Osteoblast (primary cell): ENCODE measurements at regions not wholly inside any gene's neighbourhood (a gene's known extent, or its start where the extent isn't known, plus 50 kb on each side); places are given as distances from the start of the nearest gene placed in this dataset.

Source experiments
- DNase-seq: peaks from one replicate; pipeline ENCODE4 v3.0.0; 2011; ENCODE audit warnings: low spot score, mixed read lengths; ENCODE audit not compliant: insufficient read length; ENCODE audit errors: missing footprints
- H2AFZ ChIP-seq: 2 replicates; pipeline ENCODE4 v1.6.0; 2011; ENCODE audit warnings: mild to moderate bottlenecking, low read length
- H3K27ac ChIP-seq: 2 replicates; pipeline ENCODE4 v1.5.1; 2011; ENCODE audit warnings: mild to moderate bottlenecking, low read depth, low read length, moderate library complexity
- H3K27me3 ChIP-seq: 2 replicates; pipeline ENCODE4 v1.6.0; 2012; ENCODE audit warnings: mild to moderate bottlenecking, control low read depth, inconsistent platforms, low read length, moderate library complexity; ENCODE audit not compliant: insufficient read depth
- H3K36me3 ChIP-seq: 2 replicates; pipeline ENCODE4 v1.5.1; 2011; ENCODE audit warnings: mild to moderate bottlenecking, low read length, control low read depth, moderate library complexity; ENCODE audit not compliant: insufficient read depth
- H3K4me1 ChIP-seq: 2 replicates; pipeline ENCODE4 v1.5.1; 2011; ENCODE audit warnings: mild to moderate bottlenecking, low read length, control low read depth, moderate library complexity; ENCODE audit not compliant: insufficient read depth
- H3K4me2 ChIP-seq: 2 replicates; pipeline ENCODE4 v1.6.0; 2011; ENCODE audit warnings: mild to moderate bottlenecking, low read length; ENCODE audit not compliant: insufficient read depth
- H3K4me3 ChIP-seq: fragments of 200-600 bp; sonication (generic); 3 replicates; pipeline ENCODE4 v1.5.1; 2012; ENCODE audit warnings: mild to moderate bottlenecking, low read length, inconsistent platforms; ENCODE audit not compliant: insufficient read depth
- H3K79me2 ChIP-seq: 2 replicates; pipeline ENCODE4 v1.6.0; 2012; ENCODE audit warnings: mild to moderate bottlenecking, low read length, control low read depth, inconsistent platforms; ENCODE audit not compliant: insufficient read depth
- H3K9me3 ChIP-seq: 2 replicates; pipeline ENCODE4 v1.5.1; 2011; ENCODE audit warnings: low read depth, low read length, control low read depth
- H4K20me1 ChIP-seq: 2 replicates; pipeline ENCODE4 v1.6.0; 2012; ENCODE audit warnings: mild to moderate bottlenecking, low read length, control low read depth; ENCODE audit not compliant: insufficient read depth
- TF ChIP-seq, protein P1 (sequence below): IDR thresholded peaks from 2 replicates; pipeline ENCODE4 v1.5.1; 2011; ENCODE audit warnings: mild to moderate bottlenecking, low read depth, low read length, moderate library complexity; ENCODE audit errors: extremely low read depth

DNA sequence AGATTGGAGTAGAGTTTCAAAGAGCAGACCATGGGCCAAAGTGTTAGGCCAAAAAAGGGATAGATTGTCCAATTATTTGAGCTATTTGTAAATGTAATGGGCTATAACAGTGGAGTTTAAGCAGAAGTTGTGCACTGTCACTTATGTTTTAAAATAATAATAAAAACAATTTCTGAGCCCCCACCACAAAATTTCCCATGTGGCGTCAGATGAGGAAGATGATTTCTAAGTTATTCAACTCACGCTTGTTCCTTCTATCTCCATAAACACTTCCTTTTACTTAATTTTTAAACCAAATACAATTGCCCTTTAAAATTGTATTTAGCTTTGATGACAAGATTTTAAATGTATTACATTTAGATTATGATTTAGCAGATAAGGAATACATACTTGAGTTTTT lies 330.0 kb downstream of the PTPRC start:
- H3K36me3 ChIP-seq, result no peaks in the 10 kb centered on the region
- no peaks in the 10 kb centered on the region for H4K20me1 ChIP-seq
- no peak overlapping the region for H2AFZ ChIP-seq
- H3K79me2 ChIP-seq, result no peaks in the 10 kb centered on the region
- no peak overlapping the region for H3K4me3 ChIP-seq
- H3K27ac ChIP-seq, result no peak overlapping the region
- H3K4me1 ChIP-seq, result no peaks in the 10 kb centered on the region
- TF ChIP-seq, protein P1, sequence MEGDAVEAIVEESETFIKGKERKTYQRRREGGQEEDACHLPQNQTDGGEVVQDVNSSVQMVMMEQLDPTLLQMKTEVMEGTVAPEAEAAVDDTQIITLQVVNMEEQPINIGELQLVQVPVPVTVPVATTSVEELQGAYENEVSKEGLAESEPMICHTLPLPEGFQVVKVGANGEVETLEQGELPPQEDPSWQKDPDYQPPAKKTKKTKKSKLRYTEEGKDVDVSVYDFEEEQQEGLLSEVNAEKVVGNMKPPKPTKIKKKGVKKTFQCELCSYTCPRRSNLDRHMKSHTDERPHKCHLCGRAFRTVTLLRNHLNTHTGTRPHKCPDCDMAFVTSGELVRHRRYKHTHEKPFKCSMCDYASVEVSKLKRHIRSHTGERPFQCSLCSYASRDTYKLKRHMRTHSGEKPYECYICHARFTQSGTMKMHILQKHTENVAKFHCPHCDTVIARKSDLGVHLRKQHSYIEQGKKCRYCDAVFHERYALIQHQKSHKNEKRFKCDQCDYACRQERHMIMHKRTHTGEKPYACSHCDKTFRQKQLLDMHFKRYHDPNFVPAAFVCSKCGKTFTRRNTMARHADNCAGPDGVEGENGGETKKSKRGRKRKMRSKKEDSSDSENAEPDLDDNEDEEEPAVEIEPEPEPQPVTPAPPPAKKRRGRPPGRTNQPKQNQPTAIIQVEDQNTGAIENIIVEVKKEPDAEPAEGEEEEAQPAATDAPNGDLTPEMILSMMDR, result no peak
- no peaks in the 10 kb centered on the region for H3K9me3 ChIP-seq
- no peak overlapping the region for H3K4me2 ChIP-seq
- H3K27me3 ChIP-seq, result no peaks in the 10 kb centered on the region
- no peak for DNase-seq

DNA sequence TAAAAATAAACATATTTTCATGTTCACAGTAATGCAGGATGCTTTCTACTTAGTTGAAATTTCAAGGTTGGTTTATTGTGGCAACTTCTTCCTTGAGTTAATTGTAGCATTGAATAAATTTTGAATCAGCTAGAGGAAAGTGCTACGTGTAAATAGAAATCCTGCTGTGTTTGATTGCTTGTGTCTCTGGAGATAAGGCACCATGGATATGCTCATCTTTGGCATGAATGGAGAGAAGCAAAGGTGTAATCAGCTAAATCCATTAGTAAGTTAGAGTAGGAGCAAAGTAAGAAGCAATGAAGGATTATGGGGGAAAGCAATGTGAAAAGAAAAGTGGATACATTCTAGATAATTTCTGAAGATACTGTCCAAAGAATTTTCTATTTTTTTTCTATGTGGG lies 331.1 kb downstream of the PTPRC start:
- TF ChIP-seq, protein P1, result no peak
- H4K20me1 ChIP-seq, result no peaks in the 10 kb centered on the region
- no peaks in the 10 kb centered on the region for H3K36me3 ChIP-seq
- no peaks in the 10 kb centered on the region for H3K9me3 ChIP-seq
- H3K4me3 ChIP-seq, result no peak overlapping the region
- no peak for DNase-seq
- H3K27me3 ChIP-seq, result no peaks in the 10 kb centered on the region
- no peak overlapping the region for H3K27ac ChIP-seq
- no peaks in the 10 kb centered on the region for H3K79me2 ChIP-seq
- H3K4me2 ChIP-seq, result no peak overlapping the region
- no peaks in the 10 kb centered on the region for H3K4me1 ChIP-seq
- no peak overlapping the region for H2AFZ ChIP-seq

DNA sequence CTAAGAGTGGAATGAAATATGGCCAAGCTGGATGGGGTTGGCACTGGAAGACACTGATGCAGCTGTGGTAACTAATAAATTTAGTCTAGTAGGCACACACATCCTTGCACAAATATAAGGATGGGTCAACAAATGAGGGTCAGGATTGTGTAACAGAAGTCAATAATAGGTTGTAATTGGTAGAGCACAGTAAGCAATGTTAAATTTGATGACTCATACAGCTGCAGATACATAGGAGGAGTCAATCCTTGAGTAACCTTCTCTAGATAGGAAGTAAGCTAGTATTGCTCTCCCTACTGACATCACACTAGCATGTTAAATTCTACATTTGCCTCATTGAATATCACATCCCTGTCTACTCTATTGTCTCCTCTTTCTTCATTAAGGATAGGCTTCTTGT lies 332.1 kb downstream of the PTPRC start:
- Histone ChIP-seq H3K79me2 (no peaks in the 10 kb centered on the region), H3K36me3 (no peaks in the 10 kb centered on the region), H4K20me1 (no peaks in the 10 kb centered on the region), H3K4me2 (no peak overlapping the region), H3K9me3 (no peaks in the 10 kb centered on the region), H3K27me3 (no peaks in the 10 kb centered on the region), H3K4me1 (no peaks in the 10 kb centered on the region), H3K4me3 (no peak overlapping the region), H2AFZ (no peak overlapping the region), H3K27ac (no peak overlapping the region)
- no peak for DNase-seq
- TF ChIP-seq, protein P1, result no peak

DNA sequence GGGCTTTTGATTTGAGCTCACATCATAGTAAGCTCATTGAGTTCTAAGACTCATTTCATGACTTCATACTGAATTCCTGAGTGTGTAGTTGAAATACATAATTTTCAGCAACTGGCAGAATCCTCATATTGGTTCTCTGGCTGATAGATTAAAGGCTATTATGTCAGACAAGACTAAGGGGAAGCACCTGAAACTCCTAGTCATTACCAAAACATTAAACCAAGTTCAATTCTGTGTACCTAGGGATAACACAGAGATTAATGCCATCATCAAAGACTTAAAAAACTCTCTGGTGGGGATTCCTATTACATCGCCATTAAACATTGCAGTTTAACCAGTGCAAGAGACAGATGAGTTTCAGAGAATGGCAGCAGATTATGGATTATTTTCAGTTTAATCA lies 339.1 kb downstream of the PTPRC start:
- H2AFZ ChIP-seq, result no peak overlapping the region
- no peaks in the 10 kb centered on the region for H4K20me1 ChIP-seq
- H3K27ac ChIP-seq, result no peak overlapping the region
- H3K4me3 ChIP-seq, result no peak overlapping the region
- no peak for DNase-seq
- H3K27me3 ChIP-seq, result no peaks in the 10 kb centered on the region
- TF ChIP-seq, protein P1, result no peak
- H3K9me3 ChIP-seq, result no peaks in the 10 kb centered on the region
- H3K79me2 ChIP-seq, result no peaks in the 10 kb centered on the region
- H3K36me3 ChIP-seq, result no peaks in the 10 kb centered on the region
- H3K4me2 ChIP-seq, result no peak overlapping the region
- H3K4me1 ChIP-seq, result no peaks in the 10 kb centered on the region
